B cell (primary cell): ENCODE measurements at regions not wholly inside any gene's neighbourhood (a gene's known extent, or its start where the extent isn't known, plus 50 kb on each side); places are given as distances from the start of the nearest gene placed in this dataset.

Experiments
- CTCF ChIP-seq: fragments of 200-600 bp; IDR thresholded peaks from one replicate; pipeline ENCODE4 v1.8.0; 2022; ENCODE audit warnings: antibody characterized with exemption, mild to moderate bottlenecking
- EZH2 ChIP-seq: IDR thresholded peaks from 2 replicates; pipeline ENCODE4 v1.6.1; 2012; ENCODE audit warnings: borderline replicate concordance, low read depth, mild to moderate bottlenecking, moderate library complexity, low read length; ENCODE audit not compliant: insufficient read depth, poor library complexity, severe bottlenecking

- TF ChIP-seq CTCF (no peak), EZH2 (no peak)
Measured at GRCh38 chr11:79498667-79499066, 57.8 kb upstream of the TENM4 start.
